ENCODE measurements at regions not wholly inside any gene's neighbourhood (a gene's known extent, or its start where the extent isn't known, plus 50 kb on each side); places are given as distances from the start of the nearest gene placed in this dataset.
"Not testable (repeated sequence)": the region's sequence is repeated elsewhere in the genome, so short reads cannot be mapped to it uniquely, and the experiment has no call there.

DNA sequence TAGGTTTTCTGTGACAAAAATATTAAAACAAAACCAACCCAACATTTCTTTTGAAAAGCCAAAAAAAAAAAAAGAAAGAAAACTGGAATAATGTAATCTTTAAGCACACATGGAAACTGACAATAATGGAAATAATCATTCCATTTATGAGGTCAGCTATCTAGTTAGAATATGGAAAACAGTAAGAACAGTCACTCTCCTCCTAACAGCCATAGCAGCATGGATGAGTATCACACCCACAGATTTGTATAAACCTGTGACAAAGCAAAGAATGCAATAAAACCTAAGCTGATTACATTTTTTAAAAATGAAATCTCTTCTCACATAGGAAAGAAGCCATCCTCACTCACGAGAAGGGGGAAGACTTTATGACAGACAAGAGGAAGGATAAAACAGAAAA, 437.8 kb downstream of the NYAP2 start:
- DNase-seq (ENCODE audit: low spot score): no peak
- in situ Hi-C loops (cut with MboI; ENCODE audit: low pct_unique_long_range_greater_than_20kb, low sequenced_read_pairs, unreplicated experiment): no loop called here
- TF ChIP-seq, protein P1, sequence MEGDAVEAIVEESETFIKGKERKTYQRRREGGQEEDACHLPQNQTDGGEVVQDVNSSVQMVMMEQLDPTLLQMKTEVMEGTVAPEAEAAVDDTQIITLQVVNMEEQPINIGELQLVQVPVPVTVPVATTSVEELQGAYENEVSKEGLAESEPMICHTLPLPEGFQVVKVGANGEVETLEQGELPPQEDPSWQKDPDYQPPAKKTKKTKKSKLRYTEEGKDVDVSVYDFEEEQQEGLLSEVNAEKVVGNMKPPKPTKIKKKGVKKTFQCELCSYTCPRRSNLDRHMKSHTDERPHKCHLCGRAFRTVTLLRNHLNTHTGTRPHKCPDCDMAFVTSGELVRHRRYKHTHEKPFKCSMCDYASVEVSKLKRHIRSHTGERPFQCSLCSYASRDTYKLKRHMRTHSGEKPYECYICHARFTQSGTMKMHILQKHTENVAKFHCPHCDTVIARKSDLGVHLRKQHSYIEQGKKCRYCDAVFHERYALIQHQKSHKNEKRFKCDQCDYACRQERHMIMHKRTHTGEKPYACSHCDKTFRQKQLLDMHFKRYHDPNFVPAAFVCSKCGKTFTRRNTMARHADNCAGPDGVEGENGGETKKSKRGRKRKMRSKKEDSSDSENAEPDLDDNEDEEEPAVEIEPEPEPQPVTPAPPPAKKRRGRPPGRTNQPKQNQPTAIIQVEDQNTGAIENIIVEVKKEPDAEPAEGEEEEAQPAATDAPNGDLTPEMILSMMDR (IDR thresholded peaks at IDR 0.05; ENCODE audit: extremely low read depth, insufficient read depth, missing control alignments): no peak

- in situ Hi-C loops (cut with MboI; ENCODE audit: low pct_unique_long_range_greater_than_20kb, low sequenced_read_pairs, unreplicated experiment): no loop called here
- TF ChIP-seq, protein P1 (IDR thresholded peaks at IDR 0.05; ENCODE audit: extremely low read depth, insufficient read depth, missing control alignments): no peak
- DNase-seq (ENCODE audit: low spot score): no peak
Observed at GRCh38 chr2:225824748-225825449, 425.4 kb downstream of the NYAP2 start.

GRCh38 chr2:225821351-225821750, 421.8 kb downstream of the NYAP2 start:
- TF ChIP-seq, protein P1 (IDR thresholded peaks at IDR 0.05; ENCODE audit: extremely low read depth, insufficient read depth, missing control alignments): no peak
- no peak for DNase-seq (ENCODE audit: low spot score)
- in situ Hi-C loops (cut with MboI; ENCODE audit: low pct_unique_long_range_greater_than_20kb, low sequenced_read_pairs, unreplicated experiment): no loop called here

DNA sequence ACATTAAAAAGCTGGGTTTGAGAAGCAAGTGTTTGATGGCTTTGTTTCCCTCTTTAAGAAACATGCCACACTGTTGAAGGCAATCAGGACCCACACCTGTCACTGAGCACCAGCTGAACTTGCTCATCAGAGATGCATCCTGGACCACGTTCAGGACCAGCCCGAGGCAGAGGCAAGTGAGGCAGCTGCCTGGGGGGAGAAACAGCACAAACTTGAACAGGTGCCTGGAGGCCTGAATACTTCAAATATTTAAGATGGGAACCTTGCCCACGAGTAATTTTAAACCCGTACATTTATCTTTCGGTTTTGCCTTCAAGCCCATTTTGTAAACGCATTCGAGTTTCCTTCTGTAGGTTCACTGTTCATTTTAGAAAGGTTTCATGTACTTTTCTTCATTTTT, 421.3 kb downstream of the NYAP2 start:
- TF ChIP-seq, protein P1 (IDR thresholded peaks at IDR 0.05; ENCODE audit: extremely low read depth, insufficient read depth, missing control alignments): no peak
- in situ Hi-C loops (cut with MboI; ENCODE audit: low pct_unique_long_range_greater_than_20kb, low sequenced_read_pairs, unreplicated experiment): no loop called here
- DNase-seq (ENCODE audit: low spot score): no peak

DNA sequence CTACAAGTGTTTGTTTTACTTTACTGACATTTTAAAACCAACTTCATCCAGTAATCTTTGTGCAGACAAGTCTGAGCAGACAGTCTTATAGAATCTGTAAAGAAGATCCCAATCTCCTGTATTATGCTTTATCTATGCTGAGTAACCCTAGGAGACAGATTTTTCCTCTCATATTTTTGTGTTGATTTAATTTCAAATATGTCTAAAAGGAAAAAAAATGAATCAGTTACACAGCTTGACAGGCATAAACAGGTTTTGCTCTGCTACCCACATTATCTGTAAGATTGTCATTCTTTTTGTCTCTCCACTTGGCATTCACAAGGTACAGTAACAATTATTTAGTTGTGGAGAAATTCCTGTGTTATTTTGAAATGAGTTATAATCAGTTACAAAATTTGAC, 415.0 kb downstream of the NYAP2 start:
- in situ Hi-C loops (cut with MboI; ENCODE audit: low pct_unique_long_range_greater_than_20kb, low sequenced_read_pairs, unreplicated experiment): no loop called here
- no peak for DNase-seq (ENCODE audit: low spot score)
- TF ChIP-seq, protein P1 (IDR thresholded peaks at IDR 0.05; ENCODE audit: extremely low read depth, insufficient read depth, missing control alignments): no peak

- no peak for DNase-seq (ENCODE audit: low spot score)
- in situ Hi-C loops (cut with MboI; ENCODE audit: low pct_unique_long_range_greater_than_20kb, low sequenced_read_pairs, unreplicated experiment): no loop called here
- TF ChIP-seq, protein P1 (IDR thresholded peaks at IDR 0.05; ENCODE audit: extremely low read depth, insufficient read depth, missing control alignments): no peak
Observed at GRCh38 chr2:225806105-225806504, 406.6 kb downstream of the NYAP2 start.

GRCh38 chr2:225802076-225802475, 402.6 kb downstream of the NYAP2 start:
- in situ Hi-C loops (cut with MboI; ENCODE audit: low pct_unique_long_range_greater_than_20kb, low sequenced_read_pairs, unreplicated experiment); DNase-seq (ENCODE audit: low spot score): not testable (repeated sequence)
